ENCODE measurements at regions not wholly inside any gene's neighbourhood (a gene's known extent, or its start where the extent isn't known, plus 50 kb on each side); places are given as distances from the start of the nearest gene placed in this dataset.

DNA sequence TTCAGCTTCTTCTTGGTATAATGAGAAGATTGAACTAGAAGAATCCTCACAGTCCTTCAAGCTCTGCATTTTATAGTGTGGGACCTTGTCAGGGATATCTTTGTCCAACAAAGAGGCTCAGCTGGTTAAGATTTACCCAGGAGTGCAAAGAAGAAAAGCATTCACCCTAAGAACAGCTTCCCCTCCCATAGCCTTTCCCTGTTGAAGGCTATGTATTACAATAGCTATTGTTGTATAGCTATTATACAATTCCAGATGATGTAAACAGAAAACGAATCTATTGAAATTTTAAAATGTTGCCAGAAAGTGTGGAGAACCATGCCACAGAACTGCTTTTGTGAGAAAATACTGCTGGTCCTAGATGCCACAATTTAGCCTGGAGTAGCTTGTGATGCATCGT lies 85.5 kb upstream of the CNKSR3 start:
- no peaks in the 10 kb centered on the region for H4K20me1 ChIP-seq (ENCODE audit: control insufficient read depth, insufficient read depth, insufficient read length)
- WGBS (ENCODE audit: extremely low coverage, insufficient read length, low lambda C conversion rate) = no CpG with 5 or more reads among the region's 2 CpGs

More for the DNA sequence above, 85.5 kb upstream of the CNKSR3 start:
- TF ChIP-seq, protein P1, sequence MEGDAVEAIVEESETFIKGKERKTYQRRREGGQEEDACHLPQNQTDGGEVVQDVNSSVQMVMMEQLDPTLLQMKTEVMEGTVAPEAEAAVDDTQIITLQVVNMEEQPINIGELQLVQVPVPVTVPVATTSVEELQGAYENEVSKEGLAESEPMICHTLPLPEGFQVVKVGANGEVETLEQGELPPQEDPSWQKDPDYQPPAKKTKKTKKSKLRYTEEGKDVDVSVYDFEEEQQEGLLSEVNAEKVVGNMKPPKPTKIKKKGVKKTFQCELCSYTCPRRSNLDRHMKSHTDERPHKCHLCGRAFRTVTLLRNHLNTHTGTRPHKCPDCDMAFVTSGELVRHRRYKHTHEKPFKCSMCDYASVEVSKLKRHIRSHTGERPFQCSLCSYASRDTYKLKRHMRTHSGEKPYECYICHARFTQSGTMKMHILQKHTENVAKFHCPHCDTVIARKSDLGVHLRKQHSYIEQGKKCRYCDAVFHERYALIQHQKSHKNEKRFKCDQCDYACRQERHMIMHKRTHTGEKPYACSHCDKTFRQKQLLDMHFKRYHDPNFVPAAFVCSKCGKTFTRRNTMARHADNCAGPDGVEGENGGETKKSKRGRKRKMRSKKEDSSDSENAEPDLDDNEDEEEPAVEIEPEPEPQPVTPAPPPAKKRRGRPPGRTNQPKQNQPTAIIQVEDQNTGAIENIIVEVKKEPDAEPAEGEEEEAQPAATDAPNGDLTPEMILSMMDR (conservative IDR thresholded peaks at IDR 0.05) = no peak
- Histone ChIP-seq H2AFZ (ENCODE audit: low read length) (no peak overlapping the region), H4K91ac (ENCODE audit: insufficient read length, low read depth, low read length) (no peak overlapping the region), H3K4ac (ENCODE audit: low read depth, low read length) (no peak overlapping the region), H4K8ac (replicated peaks; ENCODE audit: insufficient read length, low read depth, low read length) (no peak overlapping the region), H3K9me3 (ENCODE audit: control insufficient read depth, low read depth, low read length) (no peaks in the 10 kb centered on the region), H3K4me2 (ENCODE audit: insufficient read depth, insufficient read length, low read length) (no peak overlapping the region), H2BK20ac (ENCODE audit: low read depth, low read length, poor library complexity, severe bottlenecking) (no peak overlapping the region), H2BK15ac (ENCODE audit: low read depth, low read length) (no peak overlapping the region), H3K23ac (ENCODE audit: insufficient read length, low read depth, low read length) (no peak overlapping the region), H3K27ac (ENCODE audit: insufficient read length, low read depth, low read length) (no peak overlapping the region), H3K27me3 (ENCODE audit: insufficient read depth, low read length) (no peaks in the 10 kb centered on the region), H3K14ac (ENCODE audit: insufficient read depth, low read length) (no peak overlapping the region), H3T11ph (ENCODE audit: low read length) (no peak overlapping the region), H3K18ac (ENCODE audit: insufficient read length, low read depth, low read length) (no peak overlapping the region), H2BK5ac (ENCODE audit: insufficient read length, low read length) (no peak overlapping the region), H2AK5ac (ENCODE audit: insufficient read length, low read length) (no peak overlapping the region), H2BK120ac (ENCODE audit: low read depth, low read length, poor library complexity, severe bottlenecking) (no peak overlapping the region), H3K23me2 (ENCODE audit: insufficient read length, low read depth, low read length, poor library complexity, severe bottlenecking) (no peaks in the 10 kb centered on the region), H3K9ac (ENCODE audit: extremely low read depth, insufficient read length, low read length) (no peak overlapping the region), H3K56ac (ENCODE audit: insufficient read length, low read depth, low read length) (no peak overlapping the region), H4K5ac (ENCODE audit: insufficient read length, low read depth, low read length) (no peak overlapping the region), H3K79me2 (ENCODE audit: insufficient read depth, low read length) (no peaks in the 10 kb centered on the region), H3K79me1 (ENCODE audit: insufficient read depth, low read depth, low read length, poor library complexity, severe bottlenecking) (no peaks in the 10 kb centered on the region), H3K4me1 (ENCODE audit: insufficient read depth, low read length) (no peaks in the 10 kb centered on the region), H2BK12ac (ENCODE audit: insufficient read length, low read depth, low read length) (no peak overlapping the region)
- H3K9me3 Mint-ChIP-seq = no peaks in the 10 kb centered on the region; a peak in 2 of 5 replicates
- no peak for DNase-seq
- no peaks in the 10 kb centered on the region for H3K36me3 Mint-ChIP-seq (ENCODE audit: insufficient read depth in 1 of 3, low read depth in 3 of 3)
- H3K27me3 Mint-ChIP-seq (ENCODE audit: low read depth) = no peaks in the 10 kb centered on the region
- no peak overlapping the region for H3K4me3 Mint-ChIP-seq
- H3K27ac Mint-ChIP-seq = peak overlapping the region in 2 of 3 experiments; percentile 45 to 48; a peak in 2 of 7 replicates
- peaks cover 30 to 47% of the 10 kb centered on the region in 2 experiments for H3K4me1 Mint-ChIP-seq

Data from H9 (cell line).